ENCODE measurements at regions not wholly inside any gene's neighbourhood (a gene's known extent, or its start where the extent isn't known, plus 50 kb on each side); places are given as distances from the start of the nearest gene placed in this dataset.

DNA sequence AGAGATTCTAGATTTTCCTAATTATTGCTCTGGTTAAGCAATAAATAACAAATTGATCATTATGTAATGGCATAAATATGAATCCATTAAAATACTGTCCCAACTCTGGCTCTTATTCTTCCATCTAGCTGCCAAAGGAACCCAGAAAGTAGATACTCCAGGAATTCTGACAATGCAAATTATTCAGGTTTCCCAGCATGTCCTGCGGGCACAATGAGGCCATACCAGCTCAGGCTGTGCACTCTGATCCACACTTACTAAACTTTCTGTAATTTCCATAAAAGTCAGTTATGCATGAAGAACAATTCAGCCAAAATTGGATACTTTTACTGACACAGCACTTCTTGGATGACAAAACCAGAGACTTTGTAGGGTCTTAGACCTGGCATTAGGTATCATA is 576.3 kb downstream of the KCNH5 start:
- no TSS peak for BruUV-seq (replicated peaks)
- no peak overlapping the region for H3K9ac ChIP-seq (ENCODE audit: insufficient read depth in 1 of 2, low read depth in 2 of 2, low read length in 2 of 2)
- H3K4me3 ChIP-seq = no peak overlapping the region
- H3K4me2 ChIP-seq (ENCODE audit: insufficient read depth, low read length) = no peak overlapping the region
- H2AFZ ChIP-seq (ENCODE audit: low read depth, low read length) = no peak overlapping the region
- H3K79me2 ChIP-seq (ENCODE audit: control insufficient read depth, insufficient read depth, low read length) = no peaks in the 10 kb centered on the region
- FAIRE-seq (no peak), ATAC-seq (no peak), DNase-seq (ENCODE audit: extremely low read depth in 1 of 4, low spot score in 3 of 4) (no peak)
- no peaks in the 10 kb centered on the region for H3K4me1 ChIP-seq (replicated peaks in 1 of 2; ENCODE audit: control insufficient read depth in 2 of 2, insufficient read depth in 2 of 2, low read length in 2 of 2)
- H3K9me1 ChIP-seq (ENCODE audit: control insufficient read depth, insufficient read depth, low read length) = no peaks in the 10 kb centered on the region
- 0% methylated on average over 1 of the region's 1 CpG for WGBS (ENCODE audit: insufficient coverage, low coverage, missing lambda C conversion rate)
- intact Hi-C loops (cut with micrococcal nuclease) = no loop called here
- no peaks in the 10 kb centered on the region for H3K36me3 ChIP-seq (ENCODE audit: control insufficient read depth, insufficient read depth, low read length)
- H3K27me3 ChIP-seq (ENCODE audit: control insufficient read depth in 2 of 2, insufficient read depth in 2 of 2, low read length in 2 of 2) = no peaks in the 10 kb centered on the region
- ChIA-PET CTCF (ENCODE audit: low intra/inter-chr PET ratio) (no interaction called here), POLR2A (no interaction called here)
- H4K20me1 ChIP-seq (replicated peaks; ENCODE audit: control insufficient read depth, insufficient read depth, low read length) = no peaks in the 10 kb centered on the region
- no peak overlapping the region for H3K27ac ChIP-seq (ENCODE audit: extremely low read depth, low read depth, low read length)
- in situ Hi-C loops (cut with MboI) = no loop called here
- H3K9me3 ChIP-seq (replicated peaks; ENCODE audit: control insufficient read depth, insufficient read depth, low read depth, low read length) = no peaks in the 10 kb centered on the region
- no peak for TF ChIP-seq ATF6 (CRISPR knock-in tag; IDR thresholded peaks at IDR 0.05)
- TF ChIP-seq LARP7 (IDR thresholded peaks at IDR 0.05) = no peak
- TF ChIP-seq MNT (conservative IDR thresholded peaks at IDR 0.05) = no peak
- TF ChIP-seq ZNF41 (CRISPR knock-in tag; conservative IDR thresholded peaks at IDR 0.05) = no peak
- no peak for TF ChIP-seq TAF9B (IDR thresholded peaks at IDR 0.05; ENCODE audit: partially characterized antibody)
- TF ChIP-seq ZNF407 (IDR thresholded peaks at IDR 0.05; ENCODE audit: low read depth) = no peak
- no peak for TF ChIP-seq CHD1 (IDR thresholded peaks at IDR 0.05; ENCODE audit: low read length)
- no peak for TF ChIP-seq SRSF1 (IDR thresholded peaks at IDR 0.05; ENCODE audit: low read depth, low read length)
- TF ChIP-seq ZFP30 (CRISPR knock-in tag; IDR thresholded peaks at IDR 0.05; ENCODE audit: borderline replicate concordance) = no peak
- TF ChIP-seq EHMT2 (IDR thresholded peaks at IDR 0.05) = no peak
- TF ChIP-seq ZNF121 (CRISPR knock-in tag; conservative IDR thresholded peaks at IDR 0.05) = no peak
- TF ChIP-seq MXD1 (CRISPR knock-in tag; IDR thresholded peaks at IDR 0.05; ENCODE audit: borderline replicate concordance, poor library complexity, severe bottlenecking) = no peak
